Endothelial cell of umbilical vein (primary cell): ENCODE measurements at regions not wholly inside any gene's neighbourhood (a gene's known extent, or its start where the extent isn't known, plus 50 kb on each side); places are given as distances from the start of the nearest gene placed in this dataset.

ENCODE experiments used
- MAX ChIP-seq: IDR thresholded peaks from 2 replicates; pipeline ENCODE4 v1.6.1; 2011; ENCODE audit not compliant: insufficient read depth, insufficient read length
- MYC ChIP-seq: IDR thresholded peaks from one replicate; pipeline ENCODE4 v1.6.1; 2011; ENCODE audit warnings: mild to moderate bottlenecking, low read depth, low read length
- POLR2A ChIP-seq: IDR thresholded peaks from 2 replicates; pipeline ENCODE4 v1.6.1; 2012; ENCODE audit warnings: low read depth, mild to moderate bottlenecking, control low read depth, low read length
- TF ChIP-seq, protein P1 (sequence below), 2 donors: IDR thresholded peaks; 1 replicate in 1 of 2; 2 replicates in 1 of 2; pipeline ENCODE4 v1.5.1; 2011; ENCODE audit warnings: low read length in 2 of 2, mild to moderate bottlenecking in 2 of 2, moderate library complexity in 2 of 2, control low read depth in 1 of 2, inconsistent platforms in 1 of 2, low read depth in 1 of 2; ENCODE audit not compliant: insufficient read depth in 1 of 2; ENCODE audit errors: extremely low read depth in 1 of 2

DNA sequence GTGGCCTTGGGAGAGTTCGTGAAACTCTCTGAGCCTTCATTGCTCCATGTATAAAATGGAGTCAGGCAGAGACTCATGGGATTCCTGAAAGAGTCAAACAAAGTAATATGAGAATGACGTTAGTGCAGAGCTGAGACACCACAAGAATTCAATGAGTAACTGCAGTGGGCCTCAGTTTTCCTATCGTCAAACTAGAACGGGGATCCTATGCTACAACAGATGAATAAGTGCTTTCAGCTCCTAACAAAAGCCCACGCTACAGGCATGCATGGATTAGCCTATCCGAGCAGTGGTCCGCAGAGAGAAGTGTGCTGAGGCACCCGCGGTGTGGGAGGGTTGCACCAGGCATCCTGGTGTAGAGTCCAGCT, 124.7 kb downstream of the SYF2 start:
- TF ChIP-seq, protein P1, sequence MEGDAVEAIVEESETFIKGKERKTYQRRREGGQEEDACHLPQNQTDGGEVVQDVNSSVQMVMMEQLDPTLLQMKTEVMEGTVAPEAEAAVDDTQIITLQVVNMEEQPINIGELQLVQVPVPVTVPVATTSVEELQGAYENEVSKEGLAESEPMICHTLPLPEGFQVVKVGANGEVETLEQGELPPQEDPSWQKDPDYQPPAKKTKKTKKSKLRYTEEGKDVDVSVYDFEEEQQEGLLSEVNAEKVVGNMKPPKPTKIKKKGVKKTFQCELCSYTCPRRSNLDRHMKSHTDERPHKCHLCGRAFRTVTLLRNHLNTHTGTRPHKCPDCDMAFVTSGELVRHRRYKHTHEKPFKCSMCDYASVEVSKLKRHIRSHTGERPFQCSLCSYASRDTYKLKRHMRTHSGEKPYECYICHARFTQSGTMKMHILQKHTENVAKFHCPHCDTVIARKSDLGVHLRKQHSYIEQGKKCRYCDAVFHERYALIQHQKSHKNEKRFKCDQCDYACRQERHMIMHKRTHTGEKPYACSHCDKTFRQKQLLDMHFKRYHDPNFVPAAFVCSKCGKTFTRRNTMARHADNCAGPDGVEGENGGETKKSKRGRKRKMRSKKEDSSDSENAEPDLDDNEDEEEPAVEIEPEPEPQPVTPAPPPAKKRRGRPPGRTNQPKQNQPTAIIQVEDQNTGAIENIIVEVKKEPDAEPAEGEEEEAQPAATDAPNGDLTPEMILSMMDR (IDR thresholded peaks at IDR 0.05; ENCODE audit: extremely low read depth in 1 of 2, insufficient read depth in 1 of 2, low read depth in 1 of 2, low read length in 2 of 2), result no peak
- no peak for TF ChIP-seq MAX
- TF ChIP-seq POLR2A, result no peak
- no peak for TF ChIP-seq MYC
